Muscle of arm (tissue), 1 donor: ENCODE measurements at regions not wholly inside any gene's neighbourhood (a gene's known extent, or its start where the extent isn't known, plus 50 kb on each side); places are given as distances from the start of the nearest gene placed in this dataset.

Experiments used
- DNase-seq: peaks from one replicate; pipeline ENCODE4 v3.0.0-alpha.2; 2013

DNA sequence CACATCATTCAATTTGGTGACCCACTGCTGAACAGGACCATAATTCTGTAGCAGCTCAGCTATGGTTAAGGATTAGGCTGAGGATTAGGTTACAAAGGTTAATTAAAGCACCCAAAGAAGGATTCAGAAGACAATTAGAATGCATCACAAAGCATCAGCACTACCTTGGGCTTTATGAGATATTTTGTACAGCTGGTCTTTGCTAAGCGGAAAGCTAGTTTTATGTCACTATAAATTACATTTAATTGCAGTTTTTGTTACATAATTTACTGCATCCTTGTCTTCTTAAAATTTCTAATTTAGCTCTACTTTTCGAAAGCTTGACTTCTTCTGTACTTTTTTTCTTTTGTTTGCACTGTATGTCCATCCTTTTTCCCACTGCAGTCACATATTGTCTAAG, 711.5 kb downstream of the RPS29 start:
- no peak for DNase-seq

DNA sequence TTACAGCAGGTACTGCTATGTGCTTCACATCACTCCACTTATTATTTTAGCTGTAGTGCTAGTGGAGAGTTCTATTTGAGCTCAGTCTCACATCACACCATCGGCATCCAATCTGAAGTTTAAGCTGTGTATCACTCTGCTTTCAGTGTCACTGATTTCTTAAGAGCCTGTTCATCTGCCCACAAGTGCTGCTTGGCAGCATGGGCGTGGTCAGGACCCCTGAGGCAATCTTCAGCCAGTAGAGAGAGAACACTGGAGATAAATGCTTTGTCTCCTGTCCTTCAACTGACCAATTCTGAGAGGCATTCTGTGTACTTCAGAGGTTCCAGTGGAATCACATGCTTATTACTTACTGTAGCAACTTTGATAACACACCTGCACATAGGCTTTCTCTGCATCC, 728.8 kb downstream of the RPS29 start:
- no peak for DNase-seq

GRCh38 chr14:48853159-48853558, 733.0 kb downstream of the RPS29 start:
- no peak for DNase-seq

DNA sequence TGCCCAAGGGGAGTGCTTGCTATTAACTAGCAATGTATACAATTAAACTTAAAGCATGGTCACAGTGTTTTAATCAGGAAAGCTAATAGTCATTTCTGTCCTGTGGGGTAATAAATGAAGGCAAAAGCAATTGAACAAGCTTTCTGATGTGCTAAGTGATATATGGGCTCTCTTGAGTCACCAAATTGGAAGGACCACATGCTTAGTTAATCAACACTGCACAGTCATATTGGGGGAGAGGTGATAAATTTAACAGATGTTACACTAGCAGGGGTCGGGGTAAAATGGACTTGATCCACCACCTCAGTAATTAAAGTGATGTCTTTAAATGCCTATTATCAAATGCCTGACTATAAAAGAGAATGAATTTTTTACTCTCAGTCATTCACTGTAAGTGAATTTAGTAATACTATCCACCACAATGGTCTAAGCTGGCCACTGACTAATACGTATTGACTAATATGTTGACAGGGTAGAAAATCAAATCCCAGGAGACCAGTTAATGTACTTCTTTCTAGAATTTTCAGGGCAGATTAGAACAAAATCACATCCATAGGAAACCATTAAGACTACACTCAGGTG, 736.3 kb downstream of the RPS29 start:
- no peak for DNase-seq

DNA sequence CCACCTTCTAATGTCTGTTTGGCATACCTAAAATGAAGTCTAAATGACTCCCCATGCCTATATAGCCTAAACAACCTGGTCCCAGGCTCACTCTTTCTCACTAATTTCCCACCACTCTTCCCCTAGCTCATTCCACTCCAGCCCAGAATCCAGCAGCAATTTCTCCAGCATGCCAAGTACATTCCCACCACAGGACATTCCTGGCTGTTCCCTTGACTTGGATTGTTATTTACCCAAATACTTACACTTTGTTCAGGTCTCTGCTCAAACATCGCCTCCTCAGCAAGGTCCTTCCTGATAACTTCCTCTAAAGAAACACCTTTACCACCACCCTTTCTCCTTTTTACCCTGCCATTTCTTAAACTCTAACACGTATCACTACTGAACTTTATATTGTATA, 743.4 kb downstream of the RPS29 start:
- no peak for DNase-seq

GRCh38 chr14:48826058-48826457, 760.1 kb downstream of the RPS29 start:
- DNase-seq: no peak

DNA sequence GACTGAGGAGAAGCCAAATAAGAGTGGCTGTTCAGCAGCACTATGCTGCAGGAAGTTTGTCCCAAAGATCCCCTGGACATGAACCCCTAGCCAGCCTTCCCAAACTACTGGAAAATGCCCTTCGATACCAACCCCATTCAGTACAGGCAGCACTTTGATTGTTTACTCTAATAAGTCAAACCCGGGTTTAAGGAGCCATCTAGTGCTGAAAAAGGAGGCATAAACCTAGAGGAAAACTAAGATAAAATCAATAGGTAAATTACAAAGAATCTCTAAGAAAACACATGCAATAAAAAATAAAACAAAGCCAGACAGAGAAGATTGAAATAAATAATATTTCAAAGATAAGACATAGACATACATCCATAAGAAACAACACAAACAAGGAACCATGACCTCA, 771.6 kb downstream of the RPS29 start:
- no peak for DNase-seq

- no peak for DNase-seq
Observed at GRCh38 chr14:48805315-48805714, 780.9 kb downstream of the RPS29 start.

DNA sequence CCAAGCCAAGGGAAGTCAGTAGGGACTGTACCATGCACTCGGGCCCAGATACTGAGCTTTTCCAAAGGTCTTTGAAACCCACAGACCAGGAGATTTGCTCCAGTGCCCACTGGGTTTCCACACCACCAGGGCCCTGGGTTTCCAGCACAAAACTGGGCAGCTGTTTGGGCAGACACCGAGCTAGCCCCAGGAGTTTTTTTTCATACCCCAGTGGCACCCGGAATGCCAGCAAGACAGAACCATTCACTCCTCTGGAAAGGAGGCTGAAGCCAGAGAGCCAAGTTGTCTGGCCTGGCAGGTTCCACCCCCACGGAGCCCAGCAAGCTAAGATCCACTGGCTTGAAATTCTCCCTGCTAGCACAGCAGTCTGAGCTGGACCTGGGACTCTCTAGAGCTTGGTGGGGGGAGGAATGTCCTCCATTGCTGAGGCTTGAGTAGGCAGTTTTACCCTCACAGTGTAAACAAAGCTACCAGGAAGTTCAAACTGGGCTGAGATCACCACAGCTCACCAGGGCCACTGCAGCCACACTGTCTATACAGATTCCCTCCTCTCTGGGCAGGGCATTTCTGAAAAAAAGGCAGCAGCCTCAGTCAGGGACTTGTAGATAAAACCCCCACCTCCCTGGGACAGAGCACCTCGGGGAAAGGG, 793.7 kb downstream of the RPS29 start:
- no peak for DNase-seq

DNA sequence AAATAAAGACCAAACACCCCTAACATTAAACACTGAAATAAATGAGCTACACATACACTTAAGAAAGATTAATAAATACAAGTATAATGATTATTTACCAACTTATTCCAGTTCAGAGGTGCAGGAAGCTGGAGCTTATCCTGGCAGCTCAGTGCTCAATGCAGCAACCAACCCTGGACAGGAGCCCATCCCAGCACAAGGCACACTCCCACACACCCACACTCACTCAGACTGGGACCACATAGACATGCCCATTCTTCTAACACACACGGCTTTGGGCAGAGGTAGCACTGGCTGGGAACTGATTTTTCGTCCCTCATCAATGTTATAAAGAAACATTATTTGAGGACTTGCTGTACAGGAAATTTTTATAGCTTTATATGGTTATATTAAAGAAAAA, 797.4 kb downstream of the RPS29 start:
- DNase-seq: no peak

- DNase-seq: no peak
Observed at GRCh38 chr14:48786498-48786897, 799.7 kb downstream of the RPS29 start.

- no peak for DNase-seq
Observed at GRCh38 chr14:48771717-48772116, 814.5 kb downstream of the RPS29 start.

DNA sequence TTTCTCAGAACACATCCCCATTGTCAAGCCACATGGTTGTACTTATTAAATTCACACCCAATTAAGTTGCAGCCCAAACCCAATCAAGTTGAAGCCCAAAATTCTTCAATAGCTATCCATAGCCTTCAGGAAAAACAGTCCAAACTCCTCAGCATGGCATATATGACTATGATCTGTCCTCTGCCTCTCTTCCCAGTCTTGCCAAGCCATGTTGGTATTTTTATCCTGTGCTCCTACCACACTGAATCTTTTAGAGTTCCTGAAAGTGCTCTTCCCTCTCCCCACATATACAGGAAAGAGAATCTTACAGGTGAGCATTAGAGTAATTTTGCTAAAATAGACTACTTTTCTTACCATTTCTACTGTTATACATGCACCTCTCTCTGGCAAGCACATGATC, 834.9 kb downstream of the RPS29 start:
- DNase-seq: no peak

GRCh38 chr14:48748151-48748675, 838.0 kb downstream of the RPS29 start:
- DNase-seq: no peak

- DNase-seq: no peak
Observed at GRCh38 chr14:48747561-48748089, 838.6 kb downstream of the RPS29 start.

- DNase-seq: no peak
Observed at GRCh38 chr14:48744202-48744601, 842.0 kb downstream of the RPS29 start.

DNA sequence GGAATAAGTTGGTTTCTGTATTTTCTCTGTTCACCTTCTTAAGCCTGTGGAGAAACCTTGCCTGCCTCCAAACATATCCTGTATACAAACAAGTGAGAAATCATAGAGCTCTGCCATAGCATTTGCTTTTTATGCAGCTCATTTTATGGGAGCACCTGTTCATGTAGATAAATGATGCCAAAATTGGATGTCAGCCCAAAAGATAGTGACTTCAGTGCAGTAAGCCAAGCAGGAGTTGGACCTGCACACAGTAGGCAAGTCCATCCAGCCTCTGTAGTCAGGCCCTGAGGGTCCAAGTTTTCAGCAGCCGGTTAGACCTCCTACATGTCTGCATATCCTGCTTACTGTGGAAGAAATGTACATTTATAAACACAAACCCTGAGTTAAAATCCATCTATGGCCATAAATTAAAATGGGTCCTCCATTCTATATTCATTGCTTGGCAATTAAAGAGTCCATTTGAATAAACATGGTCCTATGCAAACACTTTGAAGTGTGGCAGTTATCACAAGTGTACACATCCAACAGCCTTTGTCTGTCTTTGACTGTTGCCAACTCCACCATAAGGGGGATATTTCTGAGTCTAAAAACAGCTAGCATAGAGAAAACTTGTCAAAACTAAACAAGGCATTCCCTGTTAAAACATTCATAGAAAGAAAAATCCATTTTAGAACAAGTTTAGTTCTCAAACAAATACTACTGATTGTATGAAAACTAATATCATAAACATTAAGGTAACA, 847.8 kb downstream of the RPS29 start:
- DNase-seq: no peak

DNA sequence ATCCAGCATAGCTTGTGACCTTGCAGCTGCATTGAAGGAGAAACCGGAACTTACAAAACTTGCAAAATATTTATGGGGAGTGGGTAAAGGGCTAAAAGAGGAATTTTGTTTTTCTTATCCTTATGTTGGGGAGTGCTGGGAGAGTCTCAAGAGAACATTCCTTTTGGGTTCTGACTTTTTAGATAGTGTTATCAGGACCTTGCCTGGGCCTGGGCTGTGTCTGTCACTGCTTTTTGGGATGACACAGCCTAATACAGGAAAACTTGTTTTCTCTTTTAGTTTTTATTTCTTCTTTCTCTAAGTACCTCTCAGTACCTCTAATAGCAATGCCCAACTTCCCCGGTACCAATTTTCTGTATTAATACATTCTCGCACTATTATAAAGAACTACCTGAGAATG, 850.6 kb downstream of the RPS29 start:
- DNase-seq: no peak

DNA sequence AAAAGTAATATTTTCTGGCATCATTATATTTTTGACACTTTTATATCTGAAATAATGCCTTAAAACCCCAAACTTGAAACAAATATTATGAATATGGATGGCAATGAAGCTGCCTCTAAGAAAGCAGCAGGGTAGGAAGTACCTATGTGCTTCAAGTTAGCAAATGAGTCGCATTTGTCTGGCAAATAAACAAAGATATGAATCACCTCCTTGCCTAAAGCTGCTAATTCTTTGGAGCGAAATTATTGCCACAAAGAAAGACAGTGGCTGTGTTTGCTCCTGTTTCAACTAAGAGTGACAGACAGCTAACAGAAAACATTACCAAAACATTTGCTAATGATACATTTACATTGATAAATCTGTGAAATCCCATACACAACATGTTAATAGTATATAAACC, 854.9 kb downstream of the RPS29 start:
- no peak for DNase-seq

GRCh38 chr14:48726080-48726642, 860.0 kb downstream of the RPS29 start:
- DNase-seq: no peak

GRCh38 chr14:48725051-48725734, 861.0 kb downstream of the RPS29 start:
- DNase-seq: no peak
